SK-N-SH treated with all-trans-retinoic acid at 6 μM for 48 hours (cell line): ENCODE measurements at regions not wholly inside any gene's neighbourhood (a gene's known extent, or its start where the extent isn't known, plus 50 kb on each side); places are given as distances from the start of the nearest gene placed in this dataset.

Source experiments
- ATAC-seq: fragments of 200-7000 bp; cut with Tn5 transposase; 3 replicates; pipeline ENCODE4 v1.9.1; 2020; ENCODE audit warnings: mild to moderate bottlenecking, moderate library complexity
- ARNTL ChIP-seq: fragments of 450-650 bp; formaldehyde crosslinking; IDR thresholded peaks from 2 replicates; pipeline ENCODE4 v1.5.0; 2020; ENCODE audit warnings: low read depth, mild to moderate bottlenecking, moderate library complexity, borderline replicate concordance
- BACH2 ChIP-seq: fragments of 250-450 bp; sonication (Bioruptor Pico); IDR thresholded peaks from 2 replicates; pipeline ENCODE4 v1.9.0; 2021; ENCODE audit warnings: mild to moderate bottlenecking, borderline replicate concordance
- CREB5 ChIP-seq: fragments of 250-450 bp; sonication (Bioruptor Pico); IDR thresholded peaks from 2 replicates; pipeline ENCODE4 v1.5.1; 2020; ENCODE audit warnings: low read depth, mild to moderate bottlenecking, moderate library complexity
- CSDC2 ChIP-seq: fragments of 250-450 bp; sonication (Bioruptor Pico); IDR thresholded peaks from 2 replicates; pipeline ENCODE4 v1.5.0; 2020; ENCODE audit warnings: mild to moderate bottlenecking, moderate library complexity
- ESRRG ChIP-seq: fragments of 250-450 bp; sonication (Bioruptor Pico); IDR thresholded peaks from 2 replicates; pipeline ENCODE4 v1.6.1; 2021; ENCODE audit warnings: mild to moderate bottlenecking
- GLIS3 ChIP-seq: fragments of 250-450 bp; sonication (Bioruptor Pico); IDR thresholded peaks from 2 replicates; pipeline ENCODE4 v1.5.0; 2020; ENCODE audit warnings: mild to moderate bottlenecking, moderate library complexity
- ISL1 ChIP-seq: fragments of 250-450 bp; sonication (Bioruptor Pico); IDR thresholded peaks from 2 replicates; pipeline ENCODE4 v2.1.2; 2022; ENCODE audit warnings: mild to moderate bottlenecking, moderate library complexity
- OSR1 ChIP-seq: fragments of 250-450 bp; sonication (Bioruptor Pico); IDR thresholded peaks from 2 replicates; pipeline ENCODE4 v1.8.0; 2022; ENCODE audit warnings: moderate library complexity, mild to moderate bottlenecking, inconsistent platforms
- PATZ1 ChIP-seq: fragments of 250-450 bp; sonication (Bioruptor Pico); IDR thresholded peaks from 2 replicates; pipeline ENCODE4 v1.8.0; 2020; ENCODE audit warnings: mild to moderate bottlenecking, moderate library complexity, borderline replicate concordance
- POU6F1 ChIP-seq: fragments of 250-450 bp; sonication (Bioruptor Pico); IDR thresholded peaks from 2 replicates; pipeline ENCODE4 v1.8.0; 2021; ENCODE audit warnings: low read depth, mild to moderate bottlenecking, moderate library complexity, borderline replicate concordance
- PPARA ChIP-seq: fragments of 250-450 bp; sonication (Bioruptor Pico); IDR thresholded peaks from 2 replicates; pipeline ENCODE4 v1.5.0; 2020; ENCODE audit warnings: mild to moderate bottlenecking, borderline replicate concordance
- RARB ChIP-seq: fragments of 250-450 bp; sonication (Bioruptor Pico); IDR thresholded peaks from 2 replicates; pipeline ENCODE4 v1.8.0; 2021; ENCODE audit warnings: mild to moderate bottlenecking, moderate library complexity
- SNAI2 ChIP-seq: fragments of 250-450 bp; sonication (Bioruptor Pico); IDR thresholded peaks from 2 replicates; pipeline ENCODE4 v1.5.0; 2020; ENCODE audit warnings: mild to moderate bottlenecking, moderate library complexity
- TCF4 ChIP-seq: fragments of 250-450 bp; sonication (Bioruptor Pico); IDR thresholded peaks from 2 replicates; pipeline ENCODE4 v1.8.0; 2021; ENCODE audit warnings: mild to moderate bottlenecking, moderate library complexity, borderline replicate concordance
- TOX ChIP-seq: fragments of 250-450 bp; sonication (Bioruptor Pico); IDR thresholded peaks from 2 replicates; pipeline ENCODE4 v1.8.0; 2021; ENCODE audit warnings: mild to moderate bottlenecking, moderate library complexity, borderline replicate concordance
- TSHZ2 ChIP-seq: fragments of 250-450 bp; sonication (Bioruptor Pico); IDR thresholded peaks from 2 replicates; pipeline ENCODE4 v1.5.0; 2020; ENCODE audit warnings: mild to moderate bottlenecking, moderate library complexity
- ZC3H10 ChIP-seq: fragments of 250-450 bp; sonication (Bioruptor Pico); IDR thresholded peaks from 2 replicates; pipeline ENCODE4 v1.5.1; 2021; ENCODE audit warnings: mild to moderate bottlenecking, moderate library complexity
- ZFP3 ChIP-seq: fragments of 250-450 bp; sonication (Bioruptor Pico); IDR thresholded peaks from 2 replicates; pipeline ENCODE4 v1.5.0; 2020; ENCODE audit warnings: mild to moderate bottlenecking, moderate library complexity
- ZFP30 ChIP-seq: fragments of 450-650 bp; formaldehyde crosslinking; IDR thresholded peaks from 2 replicates; pipeline ENCODE4 v1.5.0; 2022; ENCODE audit warnings: mild to moderate bottlenecking, moderate library complexity
- ZNF565 ChIP-seq: fragments of 450-650 bp; formaldehyde crosslinking; conservative IDR thresholded peaks from 2 replicates; pipeline ENCODE4 v1.5.0; 2020; ENCODE audit warnings: low read depth, mild to moderate bottlenecking, moderate library complexity
- ZNF70 ChIP-seq: fragments of 450-650 bp; formaldehyde crosslinking; IDR thresholded peaks from 2 replicates; pipeline ENCODE4 v1.5.0; 2020; ENCODE audit warnings: mild to moderate bottlenecking, moderate library complexity
- ZNF8 ChIP-seq: fragments of 450-650 bp; formaldehyde crosslinking; IDR thresholded peaks from 2 replicates; pipeline ENCODE4 v1.5.0; 2020; ENCODE audit warnings: mild to moderate bottlenecking, moderate library complexity

DNA sequence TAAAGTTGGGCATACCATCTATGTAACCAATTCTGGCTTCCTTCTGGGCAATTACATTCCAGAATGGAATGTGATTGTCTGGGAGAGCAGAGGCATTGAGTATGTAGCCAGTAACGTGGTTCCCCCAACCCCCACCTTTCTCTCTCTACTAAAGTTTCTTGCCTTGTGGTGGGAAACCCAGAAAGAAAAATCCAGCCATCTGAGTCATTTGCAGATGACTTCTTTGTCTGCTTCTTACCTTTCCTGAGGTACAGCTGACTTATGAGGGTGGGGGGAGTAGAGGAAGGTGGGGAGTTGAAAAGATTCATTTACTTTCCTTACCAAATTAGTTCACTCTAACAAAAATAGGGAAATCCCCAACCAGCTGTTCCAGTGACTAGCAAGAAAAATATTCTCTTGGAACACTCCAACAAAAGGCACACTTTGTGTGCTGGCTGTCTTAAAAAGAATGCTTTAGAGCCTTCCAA lies 112.1 kb upstream of the FRMD6 start:
- peak; percentile 96 for ATAC-seq

GRCh38 chr14:51540364-51540763 lies 111.3 kb upstream of the FRMD6 start:
- peak; percentile 24; the same call in 1 of the 3 replicates for ATAC-seq
- TF ChIP-seq ZNF8 (CRISPR knock-in tag), result no peak
- no peak for TF ChIP-seq ZNF70 (CRISPR knock-in tag)
- TF ChIP-seq ZFP3, result no peak
- TF ChIP-seq CSDC2 (CRISPR knock-in tag), result no peak
- no peak for TF ChIP-seq TCF4 (CRISPR knock-in tag)
- TF ChIP-seq ESRRG (CRISPR knock-in tag), result no peak
- no peak for TF ChIP-seq ARNTL (CRISPR knock-in tag)
- no peak for TF ChIP-seq ZC3H10 (CRISPR knock-in tag)

More for the DNA sequence above, 112.1 kb upstream of the FRMD6 start:
- 0 out of 2 replicates have a peak, but pooled peaks have one; percentile 32 for TF ChIP-seq ISL1 (CRISPR knock-in tag)
- no peak for TF ChIP-seq ZNF70 (CRISPR knock-in tag)

GRCh38 chr14:51544471-51544870 lies 107.2 kb upstream of the FRMD6 start:
- TF ChIP-seq CSDC2 (CRISPR knock-in tag) (no peak), TCF4 (CRISPR knock-in tag) (no peak), POU6F1 (no peak), ISL1 (CRISPR knock-in tag) (no peak), PPARA (CRISPR knock-in tag) (no peak), TOX (CRISPR knock-in tag) (no peak), ZFP3 (no peak), SNAI2 (CRISPR knock-in tag) (no peak), RARB (CRISPR knock-in tag) (no peak), ESRRG (CRISPR knock-in tag) (no peak), OSR1 (CRISPR knock-in tag) (no peak), GLIS3 (CRISPR knock-in tag) (no peak), ARNTL (CRISPR knock-in tag) (no peak), ZNF565 (CRISPR knock-in tag) (no peak)
- ATAC-seq, result no peak

DNA sequence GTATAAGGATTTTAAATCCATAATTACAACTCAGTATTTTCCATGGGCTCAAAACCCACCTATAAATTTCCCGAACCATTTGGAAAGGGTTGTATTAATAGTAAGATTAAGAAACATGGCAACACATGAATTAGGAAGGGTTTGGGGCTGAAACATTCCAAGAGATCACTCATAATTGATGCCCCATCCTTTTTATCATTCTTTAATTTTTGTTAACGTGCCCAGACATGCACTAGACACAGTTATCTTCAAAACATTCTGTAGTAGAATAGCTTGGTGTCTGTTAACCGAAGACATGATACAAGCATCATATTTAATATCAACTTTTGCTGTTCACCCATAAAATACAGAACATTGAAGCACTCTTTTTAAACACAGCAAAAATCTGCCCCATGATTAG lies 106.8 kb upstream of the FRMD6 start:
- ATAC-seq, result no peak
- TF ChIP-seq ZNF8 (CRISPR knock-in tag) (no peak), TCF4 (CRISPR knock-in tag) (no peak), PPARA (CRISPR knock-in tag) (no peak)

DNA sequence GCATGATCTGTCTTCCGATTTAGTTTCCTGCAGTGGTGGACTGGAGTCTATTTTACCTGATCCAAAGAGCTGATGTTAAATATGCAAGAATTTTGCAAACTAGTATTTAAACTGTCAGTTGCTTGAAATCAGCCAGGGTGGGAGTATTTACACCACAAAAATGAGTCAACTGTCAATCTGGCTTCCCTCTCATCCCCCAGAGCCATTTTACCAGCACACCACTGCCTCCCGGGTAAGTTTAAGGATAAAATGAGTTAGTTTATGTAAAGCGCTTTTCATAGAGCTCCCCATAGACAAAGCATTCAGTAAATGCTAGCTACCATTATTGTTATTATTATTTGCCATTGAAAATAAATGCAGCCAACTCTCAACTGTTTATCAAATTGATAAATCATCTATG lies 106.3 kb upstream of the FRMD6 start:
- no peak for ATAC-seq
- TF ChIP-seq CREB5 (CRISPR knock-in tag), result no peak
- no peak for TF ChIP-seq RARB (CRISPR knock-in tag)
- TF ChIP-seq ZC3H10 (CRISPR knock-in tag), result no peak
- TF ChIP-seq ARNTL (CRISPR knock-in tag), result no peak
- no peak for TF ChIP-seq ZNF8 (CRISPR knock-in tag)
- no peak for TF ChIP-seq TOX (CRISPR knock-in tag)
- TF ChIP-seq TSHZ2 (CRISPR knock-in tag), result no peak
- no peak for TF ChIP-seq ZNF565 (CRISPR knock-in tag)
- no peak for TF ChIP-seq TCF4 (CRISPR knock-in tag)
- TF ChIP-seq PATZ1 (CRISPR knock-in tag), result no peak
- no peak for TF ChIP-seq OSR1 (CRISPR knock-in tag)
- TF ChIP-seq PPARA (CRISPR knock-in tag), result no peak
- TF ChIP-seq ZFP30 (CRISPR knock-in tag), result no peak
- TF ChIP-seq POU6F1, result no peak
- TF ChIP-seq ESRRG (CRISPR knock-in tag), result no peak
- TF ChIP-seq ZNF70 (CRISPR knock-in tag), result no peak
- TF ChIP-seq BACH2 (CRISPR knock-in tag), result no peak
- TF ChIP-seq GLIS3 (CRISPR knock-in tag), result no peak
